ENCODE measurements at regions not wholly inside any gene's neighbourhood (a gene's known extent, or its start where the extent isn't known, plus 50 kb on each side); places are given as distances from the start of the nearest gene placed in this dataset.

DNA sequence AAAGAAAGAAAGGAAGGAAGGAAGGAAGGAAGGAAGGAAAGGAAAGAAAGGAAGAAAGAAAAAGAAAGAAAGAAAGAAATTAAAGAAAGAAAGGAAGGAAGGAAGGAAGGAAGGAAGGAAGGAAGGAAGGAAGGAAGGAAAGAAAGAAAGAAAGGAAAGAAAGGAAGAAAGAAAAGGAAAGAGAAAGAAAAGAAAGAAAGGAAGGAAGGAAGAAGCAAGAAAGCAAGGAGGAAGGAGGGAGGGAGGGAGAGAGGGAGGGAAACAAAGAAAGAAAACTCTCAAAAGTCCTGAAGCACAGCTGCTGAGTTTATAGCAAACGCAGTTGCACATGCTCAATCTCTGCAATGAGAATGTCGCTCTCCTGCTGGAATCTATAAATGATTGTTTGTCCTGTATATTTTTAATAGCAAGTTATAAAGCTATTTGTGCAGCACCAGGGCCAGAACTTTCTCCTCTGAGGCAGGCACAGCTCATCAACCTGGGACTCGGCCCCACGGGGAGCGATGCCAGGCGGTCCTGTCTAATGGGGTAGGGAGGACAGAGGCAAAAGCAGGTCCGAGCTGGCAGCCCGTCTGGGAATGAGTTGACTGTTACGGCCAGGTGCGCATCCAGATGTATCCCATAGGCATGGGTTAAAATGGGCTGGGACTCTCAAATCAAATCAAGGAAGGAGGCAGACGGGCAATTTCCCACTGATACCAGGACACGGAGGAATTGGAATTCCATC lies 118.0 kb upstream of the PFKP start:
- no peak for FAIRE-seq

DNA sequence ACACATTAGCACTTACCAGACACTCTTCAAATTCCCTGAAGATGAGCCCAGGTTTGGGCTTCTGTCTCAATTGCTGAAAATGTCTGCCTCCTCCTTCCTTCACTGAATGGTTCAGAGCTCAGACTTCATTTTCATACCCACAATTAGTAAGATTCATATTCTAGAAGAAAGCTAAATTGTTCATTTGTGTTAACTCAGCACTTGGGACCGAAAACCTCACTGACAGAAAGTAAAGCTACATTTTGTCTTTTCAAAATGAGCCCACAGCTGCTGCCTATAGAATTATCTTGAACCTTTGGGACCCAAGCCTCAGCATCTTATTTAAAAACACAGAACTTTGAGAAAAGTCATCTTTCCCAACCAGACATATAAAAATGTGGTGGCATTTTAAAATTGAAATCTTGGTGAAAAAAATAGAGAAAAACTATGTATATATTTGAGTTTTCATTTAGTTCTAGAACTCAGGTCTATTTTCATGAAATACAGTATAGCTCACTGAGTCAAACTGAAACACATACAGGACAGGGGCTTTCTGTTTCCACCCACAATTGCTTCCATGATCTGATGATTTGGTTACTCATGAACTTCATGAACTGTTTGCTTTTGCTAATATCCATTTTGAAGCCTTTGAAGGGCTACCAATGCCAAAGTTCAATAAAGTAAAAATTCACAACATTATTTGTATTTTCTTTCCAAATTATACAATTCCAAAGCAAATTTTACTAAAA lies 119.1 kb upstream of the PFKP start:
- no peak for FAIRE-seq

DNA sequence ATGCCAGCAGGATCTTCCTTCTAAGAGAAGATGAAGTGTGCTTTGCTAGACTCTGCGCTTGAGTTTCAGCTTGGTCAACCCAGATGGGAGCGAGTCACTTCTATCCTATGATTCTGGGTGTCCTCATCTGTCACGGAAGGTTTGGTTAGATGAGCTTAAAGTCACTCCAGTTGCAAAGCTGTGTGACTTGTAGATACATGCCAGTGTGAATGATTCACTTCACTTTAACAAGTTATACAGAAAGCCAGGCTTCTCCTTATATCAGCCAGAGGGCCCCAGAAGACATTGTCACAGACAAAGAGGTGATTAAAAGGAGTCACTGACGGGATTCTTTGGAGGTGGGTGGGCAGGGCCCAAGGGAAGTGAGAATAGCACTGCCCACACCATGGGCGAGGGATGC lies 122.6 kb upstream of the PFKP start:
- no peak for FAIRE-seq

DNA sequence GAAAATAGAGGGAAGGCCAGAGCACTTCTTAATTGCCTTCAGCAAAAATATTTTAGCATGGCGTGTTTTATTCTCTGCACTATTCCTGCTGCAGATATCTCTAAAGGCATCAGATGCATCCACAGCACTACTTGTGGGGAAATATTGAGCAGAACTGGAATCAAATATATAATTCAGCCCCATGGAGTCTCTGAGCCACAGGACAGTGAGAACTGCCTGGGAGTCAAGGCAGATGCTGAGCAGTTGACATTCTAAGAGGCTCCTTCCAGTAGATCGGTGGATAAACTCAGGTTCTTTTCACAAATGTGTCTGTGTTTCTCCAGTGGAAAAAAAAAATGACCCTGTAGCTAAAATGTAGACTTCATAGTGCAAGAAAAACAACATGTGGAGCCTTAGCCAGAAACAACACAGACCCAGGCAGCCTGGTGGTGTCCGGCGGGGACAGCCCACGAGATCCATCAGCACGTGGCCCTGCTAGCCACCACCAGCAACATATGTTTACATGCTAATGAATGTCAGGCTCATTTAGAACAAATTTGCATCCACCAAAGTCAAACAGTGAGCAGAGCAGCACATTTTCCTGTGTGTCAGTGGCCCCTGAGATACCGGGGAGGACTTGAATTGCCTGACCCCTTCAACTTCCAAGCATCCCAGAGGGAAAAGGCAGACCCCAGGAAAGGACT lies 123.3 kb upstream of the PFKP start:
- no peak for FAIRE-seq

DNA sequence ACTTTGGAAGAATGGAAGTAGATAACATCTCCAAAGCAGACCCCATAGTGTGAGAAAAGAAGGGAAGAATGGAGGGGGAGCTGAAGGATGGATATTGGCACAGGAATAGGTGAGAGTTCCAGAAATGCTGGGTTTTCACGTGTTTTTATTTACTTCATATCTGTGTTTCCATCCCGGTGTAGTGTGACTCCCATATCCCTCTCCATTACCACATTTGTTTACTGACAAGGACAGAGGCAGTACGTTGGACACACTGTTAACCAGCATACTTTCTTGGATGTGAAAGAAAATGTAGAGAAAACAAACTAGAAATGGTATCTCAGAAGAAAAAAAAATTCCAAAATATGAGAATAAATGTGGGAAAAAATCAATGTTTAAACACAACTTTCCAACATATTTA lies 124.4 kb upstream of the PFKP start:
- FAIRE-seq = no peak

DNA sequence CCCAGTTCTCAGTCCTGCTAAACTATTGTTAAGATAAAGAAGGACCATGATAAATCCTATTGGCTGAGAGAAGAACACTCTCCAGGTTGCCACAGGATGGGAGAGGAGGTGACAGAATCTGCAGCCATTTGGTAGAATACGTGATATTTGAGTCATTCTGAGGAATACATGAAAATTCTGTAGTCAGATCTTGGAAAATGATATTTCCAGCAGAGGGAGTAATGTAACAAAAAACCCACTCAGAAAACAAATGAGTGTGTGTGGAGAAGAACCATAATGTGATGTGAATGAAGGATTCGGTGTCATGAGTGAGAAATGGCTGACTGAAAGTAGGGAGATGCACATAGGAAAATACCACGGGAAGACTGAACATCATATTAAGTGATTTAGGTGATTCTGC lies 128.5 kb upstream of the PFKP start:
- FAIRE-seq = no peak

DNA sequence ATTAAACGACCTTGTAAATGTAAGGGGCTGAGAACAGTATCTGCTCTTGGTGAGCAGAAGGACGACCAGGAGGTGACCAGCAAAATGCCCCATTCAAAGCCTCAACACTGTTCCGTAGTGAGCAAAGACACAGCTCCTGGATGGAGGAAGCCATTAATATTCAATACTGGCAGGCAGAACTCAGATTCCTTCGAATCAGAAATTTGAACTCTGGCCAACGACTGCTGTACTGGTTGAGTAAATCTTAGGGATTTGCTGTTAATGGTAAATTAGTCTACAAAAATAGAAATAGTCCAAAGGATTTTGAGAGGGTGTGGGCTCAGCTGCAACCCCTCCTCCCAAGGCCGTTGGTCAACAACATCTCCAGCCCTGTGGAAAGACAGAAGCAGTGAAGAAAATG lies 130.5 kb upstream of the PFKP start:
- no peak for FAIRE-seq

DNA sequence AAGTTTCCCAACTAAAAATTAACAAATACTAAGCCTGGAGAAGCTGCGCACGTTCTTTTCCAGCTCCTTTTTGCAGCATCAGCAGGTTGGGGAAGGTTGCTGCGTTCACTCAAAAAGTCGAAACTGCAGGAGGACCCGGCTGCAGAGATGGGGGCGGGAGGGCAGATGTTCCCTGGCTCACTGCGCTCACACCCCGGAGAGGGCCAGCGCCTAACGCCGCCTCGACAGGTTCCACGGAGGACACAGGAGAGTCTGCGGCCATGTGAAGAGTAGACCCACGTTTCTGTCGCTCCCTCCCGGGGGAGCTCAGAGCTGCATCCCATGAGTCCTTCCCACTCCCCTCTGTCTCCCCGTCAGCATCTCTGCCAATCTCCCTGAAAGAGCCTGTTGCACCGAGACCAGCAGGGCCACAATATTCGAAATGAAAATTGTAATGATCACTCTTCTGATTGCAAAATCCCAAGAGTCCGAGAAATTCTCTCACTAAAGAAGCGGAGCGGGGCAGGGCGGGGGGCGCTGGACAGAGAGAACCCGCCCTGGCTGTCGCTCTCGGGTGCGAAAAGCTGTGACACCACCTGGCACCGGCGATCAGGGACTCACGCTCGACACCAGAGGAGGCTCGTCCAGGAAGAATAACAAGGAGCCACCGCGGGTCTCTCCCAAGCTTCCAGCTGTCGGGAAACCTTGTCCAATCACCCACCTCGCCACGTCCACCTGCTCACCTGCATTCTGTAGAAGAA lies 131.5 kb upstream of the PFKP start:
- FAIRE-seq = no peak

DNA sequence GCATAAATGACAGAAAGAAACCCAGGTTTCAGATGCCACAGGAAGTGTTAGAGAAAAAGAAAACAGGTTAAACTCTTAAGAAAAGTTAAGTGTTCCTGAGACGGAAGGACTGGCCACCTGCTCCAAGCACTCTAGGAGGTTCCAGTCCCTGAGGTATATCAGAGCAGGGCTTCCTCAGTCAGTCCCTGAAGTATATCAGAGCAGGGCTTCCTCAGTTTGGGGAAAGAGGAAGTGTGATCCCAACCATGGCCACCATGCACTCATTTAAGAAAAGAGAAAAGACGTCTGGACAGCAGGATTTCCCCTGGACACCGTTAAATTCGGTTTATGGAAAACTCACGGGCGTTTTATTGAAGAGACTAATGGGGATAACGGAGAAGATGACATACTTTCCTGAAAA lies 133.4 kb upstream of the PFKP start:
- FAIRE-seq = no peak

DNA sequence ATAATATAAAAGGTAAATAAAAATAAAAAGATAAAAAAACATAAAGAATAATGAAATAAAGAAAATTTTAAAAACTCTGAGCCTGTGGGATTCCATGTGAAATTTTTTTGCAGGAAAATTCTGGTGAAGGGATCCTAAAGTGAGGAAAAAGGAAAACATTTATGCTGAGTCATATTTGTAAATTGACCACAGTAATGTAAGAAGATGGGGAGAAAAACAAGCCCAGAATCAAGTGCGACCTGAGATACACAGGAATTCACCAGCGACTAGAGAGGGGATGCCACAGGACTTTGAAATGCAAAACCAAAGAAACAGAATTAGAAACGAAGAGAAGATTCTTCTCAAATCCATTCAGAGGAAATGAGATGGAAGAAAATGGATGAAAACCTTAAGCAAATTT lies 133.8 kb upstream of the PFKP start:
- no peak for FAIRE-seq

DNA sequence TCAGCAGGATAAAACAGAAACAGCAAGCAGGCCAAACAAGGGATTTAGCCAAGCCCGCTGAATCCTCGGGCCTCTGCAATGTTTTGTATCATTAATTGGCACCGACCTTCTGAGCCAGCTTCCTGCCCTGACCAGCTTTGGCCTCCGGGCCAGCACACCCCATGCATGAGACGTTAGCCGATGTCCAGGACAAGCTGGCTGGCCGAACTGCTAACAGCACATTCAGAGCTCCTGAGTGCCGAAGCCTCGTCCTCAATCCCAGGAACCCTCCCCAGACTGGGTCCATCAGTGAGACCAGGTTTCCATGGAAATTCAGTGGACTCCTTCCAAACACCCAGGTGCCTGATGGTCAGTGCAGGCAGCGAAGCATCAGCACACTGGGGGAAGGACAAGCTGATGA lies 134.3 kb upstream of the PFKP start:
- no peak for FAIRE-seq

DNA sequence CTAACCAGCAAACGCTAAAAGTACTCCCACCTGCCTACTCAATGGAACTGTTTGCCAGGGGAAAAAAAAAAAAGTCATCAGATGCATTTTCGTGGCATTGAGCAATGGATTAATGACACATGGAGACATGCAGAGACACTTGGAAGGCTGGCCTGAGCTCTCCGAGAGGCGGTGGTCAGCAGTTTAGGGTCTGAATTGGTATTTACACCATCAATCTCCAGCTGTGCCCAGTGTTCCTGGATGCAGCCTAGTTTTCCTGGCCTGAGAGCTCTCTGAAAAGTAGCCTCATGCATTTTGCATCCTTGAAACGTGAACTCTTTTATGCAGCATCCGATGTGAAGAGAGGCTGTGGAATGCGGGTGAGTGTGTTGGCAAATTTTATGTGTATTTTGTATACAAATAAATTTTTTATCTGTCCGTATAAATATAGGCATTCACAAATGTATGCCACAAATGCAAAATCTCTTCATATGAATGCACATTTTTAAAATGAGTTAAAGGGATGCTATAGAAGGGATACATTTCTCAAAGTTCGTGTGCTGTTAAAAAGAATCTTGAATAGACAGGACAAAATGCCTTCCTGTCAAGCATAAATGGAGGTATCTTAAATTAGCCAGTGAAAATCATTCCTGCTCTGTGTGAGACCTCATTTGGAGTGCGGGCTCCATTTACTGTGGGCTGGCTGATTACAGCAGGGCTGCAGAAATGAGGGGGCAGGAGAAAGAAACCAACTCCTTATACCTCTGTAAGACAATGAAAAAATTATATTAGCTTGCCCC lies 137.7 kb upstream of the PFKP start:
- no peak for FAIRE-seq

DNA sequence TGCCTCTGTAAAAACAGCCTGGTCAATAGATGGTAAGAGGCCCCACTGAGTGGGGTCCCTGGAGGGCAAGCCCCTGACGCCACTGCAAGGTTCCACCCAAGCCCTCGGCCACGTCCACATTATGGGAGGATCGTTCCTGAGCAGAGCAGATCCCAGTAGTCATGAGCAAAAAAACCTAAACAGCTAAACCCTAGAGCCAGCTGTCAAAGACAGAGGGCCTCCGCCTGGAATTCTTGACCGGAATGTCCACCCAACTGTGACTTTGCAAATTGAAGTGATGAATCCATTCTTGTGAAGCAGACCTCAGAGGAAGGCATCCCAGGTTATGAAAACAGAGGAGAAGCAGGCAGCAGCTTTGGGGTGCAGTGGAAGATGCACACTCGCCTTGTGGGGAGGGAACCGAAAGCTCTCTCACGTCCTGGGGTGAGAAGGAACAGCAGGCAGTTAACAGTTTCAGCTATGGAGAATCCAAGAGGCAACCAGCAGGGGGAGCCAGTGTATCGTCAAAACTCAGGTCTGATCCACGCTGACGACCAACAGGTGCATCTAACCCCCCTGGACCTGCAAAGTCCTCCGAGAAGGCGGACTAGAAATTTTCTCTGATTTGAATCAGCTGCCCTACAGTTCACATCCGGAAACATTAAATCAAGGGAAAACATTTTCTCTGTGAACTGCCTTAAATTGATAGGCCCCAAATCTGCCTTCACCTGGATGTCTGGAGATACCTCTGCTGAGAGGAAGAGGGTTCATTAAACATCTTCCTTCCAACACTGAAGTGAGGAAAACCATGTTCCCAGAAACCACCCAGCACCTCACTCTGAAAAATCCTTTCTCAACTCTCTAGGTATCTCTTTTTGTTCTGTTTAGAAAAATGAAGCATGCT lies 139.1 kb upstream of the PFKP start:
- FAIRE-seq = peak; percentile 89

DNA sequence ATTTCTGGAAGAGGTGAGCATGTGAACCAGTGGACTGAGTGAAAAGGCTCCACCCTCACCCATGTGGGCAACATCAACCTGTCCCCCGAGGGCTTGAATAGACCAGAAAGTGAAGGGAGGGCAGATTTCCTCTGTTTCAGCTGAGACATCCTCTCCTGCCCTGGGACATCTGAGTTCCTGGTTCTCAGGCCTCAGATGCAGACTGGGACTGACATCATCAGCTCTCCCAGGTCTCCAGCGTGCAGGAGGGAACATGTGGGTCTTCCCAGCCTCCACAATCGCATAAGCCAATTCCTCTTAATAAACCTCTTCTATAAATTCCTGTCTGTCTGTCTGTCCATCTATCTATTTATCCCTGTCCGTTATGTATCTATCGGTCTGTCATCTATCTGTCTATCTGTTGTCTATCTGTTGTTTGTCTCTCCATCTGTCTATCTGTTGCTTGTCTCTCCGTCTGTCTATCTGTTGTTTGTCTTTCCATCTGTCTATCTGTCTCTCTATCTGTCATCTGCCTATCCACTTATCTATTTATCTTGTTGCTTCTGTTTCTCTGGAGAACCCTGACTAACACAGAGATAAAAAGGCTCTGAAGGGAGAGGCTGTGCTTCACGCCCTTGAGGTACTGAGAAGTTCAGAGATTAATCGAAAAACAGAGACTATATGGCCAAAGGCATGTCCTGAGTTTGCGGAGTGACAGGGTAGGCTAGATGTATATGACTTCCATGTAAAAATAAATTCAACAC lies 140.3 kb upstream of the PFKP start:
- no peak for FAIRE-seq

DNA sequence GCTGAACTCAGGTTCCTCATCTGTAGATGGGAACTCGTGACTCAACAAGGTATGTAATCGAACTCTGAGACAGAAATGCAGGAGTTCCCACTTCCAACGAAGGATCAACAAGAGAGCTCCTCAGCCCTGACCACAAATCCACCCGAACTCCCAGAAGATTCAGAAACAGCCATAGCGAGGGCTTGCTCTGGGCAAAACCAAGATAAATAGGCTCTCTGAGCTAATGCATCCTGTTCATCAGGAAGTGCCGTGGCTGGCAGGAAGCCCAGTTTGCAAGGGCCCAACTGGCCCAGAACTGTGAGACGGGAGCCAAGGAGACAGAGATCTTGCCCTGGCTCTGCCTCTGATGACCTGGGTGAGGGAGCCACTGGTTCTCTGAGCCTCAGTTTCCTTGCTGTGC lies 141.7 kb upstream of the PFKP start:
- no peak for FAIRE-seq

DNA sequence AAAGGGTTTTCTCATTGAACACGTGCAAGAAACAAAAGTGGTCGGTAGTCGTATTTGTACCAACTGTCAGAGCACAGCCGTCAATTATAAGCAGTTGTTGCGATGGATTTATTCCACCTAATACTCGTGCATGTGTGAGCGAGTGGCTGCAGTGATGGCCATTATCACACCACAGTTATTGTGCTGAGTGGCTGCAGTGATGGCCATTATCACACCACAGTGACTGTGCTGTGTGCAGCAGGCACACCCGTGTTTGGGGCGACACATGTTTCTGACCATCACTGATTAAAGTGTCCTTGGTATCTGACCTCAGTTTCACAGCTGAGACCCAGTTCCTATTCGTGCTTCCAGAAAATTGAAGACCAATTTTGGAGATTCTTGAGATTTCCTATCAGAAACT lies 142.9 kb upstream of the PFKP start:
- FAIRE-seq = no peak

DNA sequence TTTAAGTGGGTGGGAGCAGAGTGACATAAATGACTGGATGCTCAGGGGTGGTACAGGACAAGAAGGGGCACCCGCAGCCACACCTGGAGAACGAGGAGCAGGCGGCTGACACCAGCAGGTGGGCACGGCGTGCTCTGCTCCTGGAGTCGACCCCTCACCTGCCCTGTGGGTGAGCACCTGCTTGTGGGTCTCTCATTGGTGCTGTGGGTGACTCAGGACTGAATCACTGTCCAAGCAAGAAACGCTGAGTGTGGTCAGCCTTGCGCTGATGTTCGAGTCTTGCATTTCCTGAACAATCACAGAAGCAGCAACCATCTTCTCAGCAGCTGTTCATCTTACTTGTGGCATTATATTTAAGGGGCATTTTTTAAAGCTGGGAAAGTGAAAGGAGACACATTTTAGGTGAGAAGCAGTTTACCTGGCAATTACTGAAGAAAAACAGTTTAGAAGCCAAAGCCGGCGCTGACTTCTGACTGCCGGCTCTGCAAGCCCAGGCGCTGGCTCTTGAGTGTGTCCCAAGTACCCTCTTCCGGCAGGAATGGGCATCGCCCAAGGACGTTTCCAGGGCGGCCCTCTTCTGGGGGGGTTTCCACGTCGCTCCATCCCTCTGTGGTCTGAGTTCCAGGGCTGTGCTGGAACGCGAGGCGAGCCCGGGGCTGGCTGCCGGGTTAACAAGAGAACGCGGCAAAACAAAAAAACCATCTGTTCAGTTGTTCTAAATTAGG lies 145.2 kb upstream of the PFKP start:
- no peak for FAIRE-seq

DNA sequence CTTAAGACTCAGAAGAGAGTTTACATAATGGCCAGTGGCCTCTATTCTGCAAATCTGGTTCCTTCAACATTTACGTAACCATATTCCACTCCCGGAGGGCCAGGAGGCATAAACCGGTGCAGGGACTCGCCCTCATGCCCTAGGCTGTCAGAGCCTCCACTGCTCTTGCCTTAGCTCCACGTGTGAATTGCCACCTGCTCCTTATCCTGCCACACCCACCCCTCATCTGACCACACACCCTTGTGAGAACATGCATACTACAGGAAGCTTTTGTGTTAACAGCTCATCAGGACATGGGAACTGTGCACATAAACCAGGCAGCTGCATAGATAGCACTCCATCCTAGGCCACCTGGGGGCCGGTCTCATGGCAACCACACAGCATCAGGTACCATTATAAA lies 146.7 kb upstream of the PFKP start:
- no peak for FAIRE-seq

DNA sequence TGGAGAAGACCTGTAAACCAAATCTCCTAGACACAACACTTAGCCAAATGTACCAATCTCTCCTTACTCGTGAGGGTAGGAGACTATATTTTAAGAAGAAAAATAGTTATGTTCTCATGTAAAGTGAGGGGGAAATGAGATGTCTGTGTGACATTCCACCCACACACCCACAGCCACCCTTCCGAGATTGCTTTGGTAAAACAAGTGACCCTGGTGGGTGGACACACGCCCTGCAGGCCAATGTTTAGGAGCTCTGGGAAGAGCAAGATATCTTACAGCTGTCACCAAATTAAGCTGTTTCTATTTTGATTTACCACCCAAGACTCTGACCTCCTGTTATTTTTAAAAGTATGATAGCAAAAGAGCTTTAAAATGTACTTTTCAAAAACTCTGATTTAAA lies 147.2 kb upstream of the PFKP start:
- no peak for FAIRE-seq

DNA sequence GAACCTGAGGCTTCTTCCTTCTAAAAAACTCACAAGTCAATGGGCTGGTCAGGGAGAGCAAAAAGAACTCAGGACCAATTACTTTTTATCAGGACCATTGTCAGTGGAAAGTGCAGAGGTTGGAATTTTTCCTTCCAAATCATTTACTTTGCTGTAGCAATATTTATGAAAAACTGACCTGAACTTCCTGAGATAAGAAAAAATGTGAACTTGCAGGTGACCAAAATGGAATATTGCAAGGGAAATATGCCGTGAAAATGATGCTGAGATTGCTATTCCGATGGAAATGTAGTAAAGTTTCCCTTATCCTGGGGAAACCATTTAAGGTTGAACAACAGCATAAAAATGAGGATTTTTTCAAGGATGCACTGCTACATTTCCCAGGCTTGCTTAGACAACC lies 148.3 kb upstream of the PFKP start:
- no peak for FAIRE-seq
